GM18868 (cell line): ENCODE measurements at regions not wholly inside any gene's neighbourhood (a gene's known extent, or its start where the extent isn't known, plus 50 kb on each side); places are given as distances from the start of the nearest gene placed in this dataset.

Experiments used
- ATAC-seq: cut with Tn5 transposase; IDR thresholded peaks from one replicate; pipeline ENCODE4 v1.9.1; 2021; ENCODE audit warnings: mild to moderate bottlenecking, moderate library complexity; ENCODE audit not compliant: unreplicated experiment

DNA sequence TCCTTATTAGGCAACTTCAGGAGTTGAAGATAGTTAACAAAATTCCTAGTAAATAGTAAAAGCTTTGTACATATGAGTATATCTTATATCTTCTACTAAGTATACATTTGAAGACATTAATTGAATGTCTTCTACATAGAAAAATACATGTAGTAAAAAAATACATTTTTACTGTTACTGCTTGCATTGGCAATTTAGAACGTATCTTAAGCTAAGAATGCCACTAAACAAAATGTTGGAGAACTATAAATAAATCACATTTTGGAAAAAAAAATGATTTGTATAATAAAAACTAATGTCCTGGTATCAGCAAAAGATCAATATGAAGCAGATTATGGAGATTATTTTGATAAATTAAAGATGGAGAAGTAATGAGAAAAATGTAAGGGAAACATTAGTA, 434.2 kb upstream of the SLC8A1 start:
- no peak for ATAC-seq

DNA sequence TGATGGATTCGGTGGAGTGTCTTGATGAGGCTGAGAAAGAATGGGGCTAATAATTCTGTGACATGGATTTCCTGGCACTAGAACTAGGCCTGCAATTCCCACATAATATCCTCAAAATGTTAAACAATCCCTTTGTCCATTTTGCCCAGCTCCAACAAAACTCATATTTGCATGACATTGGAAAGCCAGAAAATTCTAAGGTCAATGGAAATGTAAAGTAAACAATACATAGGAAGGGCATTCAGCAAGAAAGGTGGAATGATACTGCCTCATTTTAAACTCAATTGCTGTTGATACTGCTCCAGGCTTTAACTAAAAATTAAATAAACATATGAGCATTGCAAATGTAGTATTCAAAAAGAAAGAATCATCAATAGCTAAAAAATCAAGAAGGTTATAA, 434.8 kb upstream of the SLC8A1 start:
- ATAC-seq: no peak

DNA sequence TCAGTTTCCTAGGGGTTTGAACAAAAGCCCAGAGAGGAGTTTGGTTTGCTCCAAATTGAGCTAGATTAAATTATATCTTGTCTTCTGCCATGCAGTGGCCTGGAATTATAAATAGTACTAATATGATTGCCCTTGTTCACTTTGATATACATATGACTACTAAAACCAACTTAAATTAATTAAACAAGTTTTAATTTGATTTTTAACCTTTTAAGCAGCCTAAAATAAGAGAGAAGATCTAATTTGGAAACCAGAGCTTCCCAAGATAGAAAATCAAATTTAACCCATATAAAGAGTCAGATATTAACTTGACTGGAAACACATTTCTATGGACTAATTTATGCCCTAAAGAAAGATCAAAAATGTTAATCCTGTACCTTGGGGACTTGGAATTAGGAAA, 444.5 kb upstream of the SLC8A1 start:
- no peak for ATAC-seq

DNA sequence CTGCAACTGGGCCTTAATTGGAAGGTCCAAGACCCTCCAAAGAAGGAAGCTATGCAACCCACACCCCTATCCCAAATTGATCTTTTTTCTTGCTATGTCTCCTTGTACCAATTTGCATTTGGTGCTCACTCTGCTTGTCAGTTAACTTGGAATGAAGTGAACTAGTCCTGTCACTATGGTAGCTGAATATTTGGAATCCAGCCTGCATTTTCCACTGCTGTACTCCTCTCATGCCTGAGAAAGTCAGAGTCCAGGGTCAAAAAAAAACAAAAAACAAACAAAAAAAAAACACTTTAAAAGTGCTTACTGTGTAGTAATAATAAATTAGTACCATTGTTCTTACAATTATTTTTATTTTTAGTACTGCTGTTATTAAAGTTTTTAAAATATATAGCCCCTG, 462.8 kb upstream of the SLC8A1 start:
- ATAC-seq: no peak

DNA sequence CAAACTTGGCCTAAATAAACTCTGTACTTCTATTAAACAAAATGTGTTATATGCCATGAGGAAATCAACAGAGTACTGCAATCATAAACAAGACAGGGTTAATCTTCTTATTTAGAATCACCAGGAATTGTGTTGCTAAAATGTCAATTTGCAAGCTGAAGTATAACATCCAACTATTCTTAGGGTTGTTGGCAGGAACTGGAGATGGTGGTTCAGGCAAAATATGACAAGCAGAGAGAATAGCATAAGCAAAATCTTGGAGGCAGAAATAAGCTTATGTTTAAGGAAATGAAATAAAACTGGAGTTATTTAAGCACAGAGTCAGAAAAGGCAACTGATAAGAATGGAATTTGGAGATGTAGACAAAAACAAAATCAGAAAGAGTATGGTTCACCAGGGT, 463.8 kb upstream of the SLC8A1 start:
- no peak for ATAC-seq

DNA sequence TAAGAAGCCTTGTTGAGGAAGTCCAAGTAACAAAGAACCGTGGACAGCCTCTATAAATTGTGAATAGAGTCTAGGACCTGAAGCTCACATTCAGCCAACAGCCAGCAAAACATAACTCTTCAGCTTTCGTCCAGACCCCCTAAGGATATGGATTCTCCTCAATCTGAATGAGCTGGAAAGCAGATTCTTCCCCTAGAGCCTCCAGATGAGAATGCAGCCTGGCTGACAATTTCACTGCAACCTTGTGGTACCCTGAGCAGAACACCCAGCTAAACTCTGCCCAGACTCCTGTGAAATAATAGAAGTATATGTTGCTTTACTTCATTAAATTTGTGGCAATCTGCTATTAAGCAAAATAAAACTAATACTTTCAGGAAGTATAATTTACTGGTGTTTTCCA, 483.5 kb upstream of the SLC8A1 start:
- no peak for ATAC-seq

DNA sequence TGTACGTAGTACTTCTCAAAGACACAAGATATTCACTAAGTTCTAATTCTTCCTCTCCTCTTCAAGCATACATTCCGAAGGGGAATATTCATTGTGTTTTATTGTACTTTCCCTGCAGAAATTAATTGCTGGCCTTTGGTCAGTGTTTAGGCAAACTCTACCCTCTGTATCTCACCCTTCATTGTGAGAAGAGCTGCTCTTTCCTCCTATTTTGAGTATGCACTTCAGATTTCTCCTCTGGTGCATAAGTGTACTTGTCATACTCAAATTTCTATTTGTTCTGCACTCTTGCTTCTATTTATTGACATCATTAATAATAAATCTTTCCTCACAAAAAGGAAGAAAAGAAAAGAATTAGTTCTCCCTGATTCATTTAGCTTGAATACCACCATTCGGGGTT, 485.4 kb upstream of the SLC8A1 start:
- no peak for ATAC-seq

DNA sequence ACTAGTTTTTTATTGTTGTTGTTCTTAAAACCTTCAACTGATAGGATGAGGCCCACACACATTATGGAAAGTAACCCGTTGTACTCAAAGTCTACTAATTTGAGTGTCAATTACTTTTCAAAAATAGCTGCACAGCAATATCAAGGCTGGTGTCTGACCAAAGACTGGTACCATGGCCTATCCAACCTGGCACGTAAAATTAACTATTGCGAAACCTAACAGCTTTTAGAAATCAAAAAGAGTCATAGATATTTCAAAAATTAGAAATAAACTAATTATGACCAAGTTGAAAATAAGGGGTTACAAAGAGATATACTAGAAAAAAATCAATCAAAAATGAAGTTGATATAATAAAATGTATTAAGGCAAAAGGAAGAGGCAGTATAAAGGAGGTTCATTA, 501.5 kb upstream of the SLC8A1 start:
- ATAC-seq: no peak

DNA sequence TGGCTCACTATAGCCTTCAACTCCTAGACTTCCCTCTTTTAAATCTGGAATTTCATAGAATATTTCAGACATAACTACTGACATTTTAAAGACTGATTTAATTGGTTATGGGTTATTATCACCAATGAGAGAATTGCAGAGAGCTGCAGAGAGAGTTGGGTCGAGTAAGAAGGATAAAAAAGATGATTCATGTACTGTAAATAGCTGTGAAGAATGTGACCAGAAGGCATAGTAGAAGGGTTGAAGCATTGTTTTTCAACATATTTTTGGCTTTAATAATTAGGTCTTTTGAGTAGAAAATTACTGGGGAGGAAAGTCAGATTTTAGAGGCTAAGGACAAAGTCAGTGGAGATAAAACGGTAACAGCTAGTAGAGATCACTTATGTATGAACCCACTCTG, 503.2 kb upstream of the SLC8A1 start:
- no peak for ATAC-seq

DNA sequence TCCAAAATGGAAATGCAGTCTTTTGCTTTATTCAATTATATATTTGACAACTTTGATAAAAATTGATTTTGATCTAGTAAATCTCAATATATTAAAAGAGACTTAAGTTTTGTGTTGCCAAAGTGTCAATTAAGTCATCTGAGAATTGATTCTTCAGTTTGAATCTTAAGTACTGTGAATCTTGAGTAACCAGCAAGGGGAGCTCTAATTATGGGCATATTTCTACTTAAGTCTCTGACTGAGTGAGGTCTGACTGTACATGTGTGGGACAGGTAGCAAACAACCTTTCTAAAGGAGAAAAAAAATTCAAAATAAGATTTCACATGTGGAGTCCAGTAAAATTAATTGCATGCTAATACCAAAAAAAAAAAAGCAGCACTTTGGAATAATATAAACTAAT, 503.7 kb upstream of the SLC8A1 start:
- ATAC-seq: no peak

DNA sequence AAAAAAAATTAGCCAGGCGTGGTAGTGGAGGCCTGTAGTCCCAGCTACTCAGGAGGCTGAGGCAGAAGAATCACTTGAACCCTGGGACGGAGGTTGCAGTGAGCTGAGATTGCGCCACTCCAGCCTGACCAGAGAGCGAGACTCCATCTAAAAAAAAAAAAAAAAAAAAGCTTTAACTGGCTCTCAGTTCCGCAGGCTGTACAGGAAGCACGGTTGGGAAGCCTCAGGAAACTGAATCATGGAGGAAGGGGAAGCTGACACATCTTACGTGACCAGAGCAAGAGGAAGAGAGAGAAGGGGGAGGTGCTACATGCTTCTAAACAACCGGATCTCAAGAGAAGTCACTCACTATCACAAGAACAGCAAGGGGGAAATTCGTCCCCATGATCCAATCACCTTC, 505.6 kb upstream of the SLC8A1 start:
- ATAC-seq: peak; percentile 79

DNA sequence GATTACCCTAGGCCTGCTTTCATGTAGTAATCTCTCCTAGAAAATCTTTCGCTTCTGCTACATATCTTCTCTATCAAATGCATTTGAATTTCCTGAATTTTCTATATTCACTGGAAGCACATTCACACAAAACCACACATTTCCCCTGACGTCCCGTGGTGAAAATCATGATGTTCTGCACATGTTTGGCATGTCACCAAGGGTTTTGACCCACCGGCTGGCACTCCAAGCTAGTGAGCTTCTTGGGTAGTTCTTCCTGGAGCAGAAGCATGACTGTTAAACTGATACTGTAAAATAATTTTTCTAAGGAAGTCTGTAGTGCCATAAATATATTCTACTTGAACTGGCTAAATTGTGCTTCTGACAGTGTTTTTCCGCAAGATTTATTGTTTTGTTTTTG, 510.1 kb upstream of the SLC8A1 start:
- no peak for ATAC-seq

DNA sequence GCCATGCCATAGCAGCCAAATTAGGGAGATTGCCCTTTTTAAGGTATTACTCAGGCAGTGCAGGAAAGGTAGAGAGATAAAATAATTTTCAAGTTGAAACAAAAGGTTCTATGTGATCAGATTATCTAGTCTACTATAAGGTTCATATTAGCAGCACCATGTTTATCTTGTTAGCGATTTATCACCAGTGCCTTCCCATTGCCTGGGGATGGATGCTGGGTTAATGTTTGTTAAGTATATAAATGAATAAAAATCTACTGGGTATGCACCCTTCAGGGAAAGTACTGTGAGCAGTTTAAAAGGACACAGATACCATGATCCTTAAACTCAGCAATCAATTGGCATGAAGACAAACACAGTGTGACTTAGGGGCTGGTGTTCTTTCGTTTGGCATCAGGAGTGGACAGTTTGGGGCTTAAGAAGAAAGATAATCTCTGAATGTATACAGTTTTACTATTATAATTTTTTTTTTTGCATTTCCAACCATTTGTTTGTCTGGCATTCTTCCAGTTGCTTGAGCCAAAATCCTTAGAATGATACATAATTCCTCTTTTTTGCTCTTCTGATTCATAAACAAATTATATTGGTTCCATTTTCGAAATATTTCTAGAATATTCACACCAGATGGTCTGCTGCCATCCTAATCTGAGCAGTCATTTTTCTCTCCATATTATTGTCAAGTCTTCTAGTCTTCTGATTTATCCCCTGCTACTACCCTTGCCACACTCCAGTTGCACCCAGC, 512.8 kb upstream of the SLC8A1 start:
- ATAC-seq: no peak

DNA sequence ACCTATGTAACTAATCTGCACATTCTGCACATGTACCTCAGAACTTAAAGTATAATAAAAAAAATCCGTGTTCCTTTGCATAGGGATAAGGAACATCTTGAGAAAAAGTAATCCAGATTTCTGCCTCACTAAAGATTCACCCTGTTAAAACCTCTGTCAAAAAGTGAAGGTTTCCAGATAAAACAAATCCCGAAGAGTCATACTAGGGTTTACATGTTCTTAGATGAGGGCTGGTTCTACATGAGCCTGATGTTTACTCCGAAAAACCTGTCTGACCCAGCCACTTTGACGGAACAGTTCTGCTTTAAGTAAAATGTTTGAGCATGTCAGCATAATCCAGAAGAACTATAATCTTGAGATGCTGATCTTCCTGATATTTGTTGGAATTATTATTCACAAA, 515.6 kb upstream of the SLC8A1 start:
- ATAC-seq: no peak

DNA sequence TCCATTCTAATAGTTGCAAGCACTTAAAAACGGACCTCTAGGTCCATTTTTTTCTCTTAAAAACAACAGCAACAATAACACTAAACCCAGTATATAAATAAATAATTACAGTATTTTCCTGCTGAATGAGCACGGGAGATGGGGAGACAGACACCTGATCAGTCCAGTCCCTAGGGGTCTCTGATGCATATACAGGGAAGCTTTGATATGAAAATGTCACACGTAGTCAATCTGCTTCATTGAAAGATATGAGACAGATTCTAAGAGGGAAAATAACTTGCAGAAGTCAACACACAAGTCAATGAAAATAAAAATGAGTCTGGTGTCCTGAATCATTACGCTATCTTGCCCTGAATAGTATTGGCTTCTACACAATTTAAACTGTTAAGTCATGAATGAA, 523.3 kb upstream of the SLC8A1 start:
- ATAC-seq: no peak

DNA sequence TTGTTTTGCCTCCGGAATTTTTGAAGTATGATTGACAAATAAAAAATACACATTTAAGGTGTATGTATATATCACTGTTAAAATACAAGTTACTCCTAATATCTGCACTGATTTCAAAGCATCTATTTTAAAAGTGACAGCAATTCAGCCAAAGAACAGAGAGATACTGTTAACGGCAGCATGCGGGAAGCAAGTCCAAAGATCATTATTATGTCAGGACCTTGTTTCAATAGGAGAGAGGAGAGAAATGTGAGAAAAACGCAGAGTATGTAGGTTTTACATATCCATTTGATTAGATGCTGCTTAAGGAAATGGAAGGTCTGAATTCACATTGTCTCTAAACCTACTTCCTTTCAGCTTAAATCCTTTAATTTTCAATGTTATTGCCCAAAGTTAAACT, 545.5 kb upstream of the SLC8A1 start:
- no peak for ATAC-seq

DNA sequence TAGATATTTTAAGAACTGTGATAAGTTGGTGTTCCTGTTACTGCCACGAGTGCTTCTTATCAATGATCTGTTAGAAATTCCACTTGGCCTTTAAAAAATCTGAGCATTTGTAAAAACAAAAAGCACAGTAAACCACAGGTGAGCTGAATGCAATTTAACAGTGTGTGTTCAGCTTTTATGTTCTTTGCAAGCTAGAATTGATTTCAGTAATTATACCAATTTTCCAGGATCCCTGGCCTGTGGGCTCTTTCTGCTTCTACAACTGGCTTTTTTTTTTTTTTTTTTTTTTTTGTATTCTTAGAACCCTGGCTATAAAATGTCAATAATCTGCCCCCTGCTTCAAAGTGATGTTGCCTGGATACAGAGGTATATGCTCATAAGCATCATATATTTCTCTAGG, 548.5 kb upstream of the SLC8A1 start:
- ATAC-seq: no peak

DNA sequence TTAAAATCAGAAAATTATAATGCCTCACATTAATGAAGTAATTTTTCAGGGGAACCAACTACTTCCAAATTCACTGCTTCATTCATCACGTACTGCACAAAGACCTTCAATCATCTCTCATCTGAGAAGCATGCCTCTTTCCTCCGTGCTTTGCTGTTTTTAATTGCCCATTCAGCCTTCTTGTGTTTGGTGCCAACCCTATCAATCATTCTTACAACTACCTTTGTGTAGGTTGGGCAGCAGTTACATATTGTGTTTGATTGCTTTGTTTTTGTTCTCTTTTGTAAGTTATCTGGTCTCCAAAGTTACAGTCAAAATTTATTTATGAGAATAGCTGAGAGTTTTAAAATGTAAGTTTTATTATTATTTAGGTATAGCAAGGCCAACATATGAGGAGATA, 549.0 kb upstream of the SLC8A1 start:
- no peak for ATAC-seq

DNA sequence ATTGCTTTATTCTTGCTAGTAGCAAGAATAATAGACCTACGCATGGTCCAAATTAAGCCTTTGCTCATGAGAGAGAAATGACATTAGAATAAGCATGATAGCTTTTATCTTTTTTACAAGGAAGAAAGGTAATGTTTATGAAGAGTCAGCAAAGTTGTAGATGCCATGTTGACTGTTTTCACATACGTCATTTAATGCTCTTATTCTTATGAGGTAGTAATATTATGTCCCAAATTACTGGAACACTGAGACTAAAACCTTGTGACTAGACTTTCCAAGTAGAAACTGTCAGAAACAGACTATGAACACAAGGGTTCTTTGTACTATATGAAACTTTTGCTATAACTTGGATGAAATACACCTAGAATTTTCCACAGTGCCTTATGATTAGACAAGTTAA, 552.8 kb upstream of the SLC8A1 start:
- ATAC-seq: no peak

DNA sequence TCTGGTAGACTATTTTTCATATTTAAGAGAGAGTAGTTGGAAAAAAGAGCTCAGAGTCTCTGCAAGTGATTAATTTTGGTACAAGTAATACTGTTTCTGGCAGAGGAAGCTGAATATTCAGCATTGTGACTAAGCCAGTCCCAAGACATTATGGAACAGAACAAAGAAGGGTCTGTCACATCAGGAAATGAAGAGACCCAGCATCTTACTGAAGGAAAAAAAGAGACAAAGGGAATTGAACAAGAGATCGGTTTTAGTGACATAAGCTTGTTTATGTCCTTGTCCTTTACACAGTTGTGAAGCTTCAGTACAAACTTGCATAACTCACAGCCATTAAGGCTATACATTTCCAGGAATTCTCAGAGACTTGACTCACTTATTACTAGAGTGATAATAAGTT, 568.5 kb upstream of the SLC8A1 start:
- no peak for ATAC-seq

DNA sequence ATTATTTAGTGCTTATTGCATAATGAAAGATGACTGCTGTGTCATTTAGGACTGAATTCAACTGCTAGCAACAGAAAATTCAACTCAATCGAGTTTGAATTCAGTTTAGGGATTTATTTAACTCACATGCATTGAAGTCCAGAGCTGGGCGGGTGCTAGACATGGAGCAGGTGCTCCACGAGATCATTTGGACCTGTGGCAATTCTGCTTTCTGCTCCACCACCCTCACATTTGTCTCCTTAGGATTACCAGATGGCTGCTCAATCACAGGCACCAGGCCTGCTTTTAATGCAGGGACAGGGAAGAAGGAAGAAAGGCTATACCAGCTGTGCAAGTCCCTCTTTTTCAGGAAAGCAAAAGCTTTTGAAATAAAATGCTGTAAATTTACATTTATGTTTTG, 572.9 kb upstream of the SLC8A1 start:
- no peak for ATAC-seq

DNA sequence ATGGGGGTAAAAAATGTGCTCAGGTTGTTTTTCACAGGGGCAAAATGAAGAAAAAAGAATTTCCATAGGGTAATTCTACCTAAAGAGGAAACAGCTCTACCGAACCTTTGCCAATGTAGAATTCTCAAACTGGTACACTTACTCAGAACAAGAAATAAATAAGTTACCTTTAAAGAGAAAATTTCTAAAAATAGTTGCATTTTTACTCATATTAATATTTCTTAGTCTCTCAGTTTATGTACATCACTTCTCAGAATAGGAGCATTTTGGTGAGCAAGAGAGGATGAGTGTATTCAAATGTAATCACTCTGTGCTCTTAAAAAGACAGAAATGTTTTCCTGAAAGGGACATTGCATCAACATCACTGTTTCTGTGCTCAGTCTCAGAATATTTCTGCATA, 574.7 kb upstream of the SLC8A1 start:
- ATAC-seq: no peak

DNA sequence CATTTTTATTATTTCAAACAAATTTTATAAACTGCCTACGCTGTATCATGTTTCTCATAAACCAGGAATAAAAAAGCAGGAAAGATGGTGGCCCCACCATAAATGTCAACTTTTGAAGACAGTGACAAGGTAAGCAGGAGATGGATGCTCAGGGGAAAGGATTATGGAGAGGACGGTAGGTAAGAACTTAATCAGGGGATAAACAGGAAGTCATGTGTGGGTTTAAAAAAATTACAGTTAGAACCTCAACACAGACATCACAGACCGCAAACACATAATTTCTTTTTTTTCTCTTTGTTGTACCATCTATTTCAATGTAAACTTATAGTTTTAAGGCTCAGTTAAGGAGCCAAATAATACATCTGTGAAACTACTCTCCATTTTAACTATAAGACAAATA, 575.2 kb upstream of the SLC8A1 start:
- no peak for ATAC-seq

DNA sequence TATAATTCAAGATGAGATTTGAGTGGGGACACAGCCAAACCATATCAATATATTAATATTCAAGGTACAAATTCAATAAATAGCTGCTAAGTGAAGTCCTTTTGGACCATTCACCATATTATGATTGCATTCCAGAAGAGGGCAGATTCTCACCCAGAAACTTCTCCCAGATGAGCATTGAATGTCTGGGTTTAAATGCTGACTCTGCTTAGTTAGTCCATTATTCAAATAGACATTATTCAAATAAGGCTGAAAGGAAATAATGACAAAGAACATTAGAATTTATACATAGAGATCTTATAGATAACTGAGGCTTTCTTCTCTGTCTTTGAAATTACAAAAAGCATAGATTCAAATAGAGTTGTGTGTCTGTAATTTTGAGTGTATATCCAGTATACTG, 579.4 kb upstream of the SLC8A1 start:
- no peak for ATAC-seq
